Astrocyte (in vitro differentiated cells and primary cell): ENCODE measurements at regions not wholly inside any gene's neighbourhood (a gene's known extent, or its start where the extent isn't known, plus 50 kb on each side); places are given as distances from the start of the nearest gene placed in this dataset.

Experiments
- DNase-seq: peaks from one replicate; pipeline ENCODE4 v3.0.0-alpha.2; 2010; ENCODE audit warnings: low read depth
- FAIRE-seq: peaks from 2 replicates; lab custom pipeline; 2011; peaks lifted over from hg19 to GRCh38; lab: Jason Lieb, UNC
- H2AFZ ChIP-seq: 2 replicates; pipeline ENCODE4 v1.6.0; 2012; ENCODE audit warnings: low read depth, low read length, inconsistent platforms
- H3K27ac ChIP-seq: 2 replicates; pipeline ENCODE4 v1.5.1; 2011; ENCODE audit warnings: low read depth, low read length, inconsistent platforms
- H3K27me3 ChIP-seq: 2 replicates; pipeline ENCODE4 v1.6.0; 2011; ENCODE audit warnings: low read length, inconsistent platforms; ENCODE audit not compliant: insufficient read depth
- H3K36me3 ChIP-seq: 2 replicates; pipeline ENCODE4 v1.5.1; 2011; ENCODE audit warnings: low read length, inconsistent platforms; ENCODE audit not compliant: insufficient read depth
- H3K4me1 ChIP-seq: 2 replicates; pipeline ENCODE4 v1.5.1; 2011; ENCODE audit warnings: low read length, inconsistent platforms; ENCODE audit not compliant: insufficient read depth
- H3K4me2 ChIP-seq: 2 replicates; pipeline ENCODE4 v1.6.0; 2012; ENCODE audit warnings: low read length, inconsistent platforms
- H3K4me3 ChIP-seq: 2 replicates; pipeline ENCODE4 v1.5.1; 2011; ENCODE audit warnings: low read depth, mild to moderate bottlenecking, low read length, inconsistent platforms; ENCODE audit not compliant: insufficient read depth
- H3K79me2 ChIP-seq: 2 replicates; pipeline ENCODE4 v1.6.0; 2012; ENCODE audit warnings: mild to moderate bottlenecking, low read length, inconsistent platforms; ENCODE audit not compliant: insufficient read depth
- H3K9ac ChIP-seq: 2 replicates; pipeline ENCODE4 v1.6.0; 2012; ENCODE audit warnings: mild to moderate bottlenecking, low read length, inconsistent platforms
- H3K9me3 ChIP-seq: 2 replicates; pipeline ENCODE4 v1.5.1; 2012; ENCODE audit warnings: low read depth, mild to moderate bottlenecking, low read length, inconsistent platforms; ENCODE audit not compliant: insufficient read depth
- H4K20me1 ChIP-seq: 2 replicates; pipeline ENCODE4 v1.6.0; 2012; ENCODE audit warnings: low read length, inconsistent platforms; ENCODE audit not compliant: insufficient read depth
- H3K27ac Mint-ChIP-seq: one replicate; pipeline ENCODE4 v1.8.0; 2021; ENCODE audit warnings: mild to moderate bottlenecking, mixed read lengths; ENCODE audit not compliant: unreplicated experiment
- H3K27me3 Mint-ChIP-seq: one replicate; pipeline ENCODE4 v1.8.0; 2021; ENCODE audit warnings: low read depth, mixed read lengths; ENCODE audit not compliant: unreplicated experiment
- H3K36me3 Mint-ChIP-seq: one replicate; pipeline ENCODE4 v1.8.0; 2021; ENCODE audit warnings: low read depth, mixed read lengths; ENCODE audit not compliant: unreplicated experiment
- H3K4me1 Mint-ChIP-seq: one replicate; pipeline ENCODE4 v1.8.0; 2021; ENCODE audit warnings: low read depth, mixed read lengths; ENCODE audit not compliant: unreplicated experiment
- H3K4me3 Mint-ChIP-seq: one replicate; pipeline ENCODE4 v1.8.0; 2021; ENCODE audit warnings: mild to moderate bottlenecking, moderate library complexity, mixed read lengths; ENCODE audit not compliant: unreplicated experiment
- H3K9me3 Mint-ChIP-seq: one replicate; pipeline ENCODE4 v1.8.0; 2021; ENCODE audit warnings: mild to moderate bottlenecking, mixed read lengths; ENCODE audit not compliant: unreplicated experiment
- CTCF ChIP-seq: IDR thresholded peaks from 2 replicates; pipeline ENCODE4 v1.5.1; 2011; ENCODE audit warnings: low read depth, mild to moderate bottlenecking, inconsistent platforms, low read length, moderate library complexity; ENCODE audit not compliant: insufficient read depth
- EZH2 ChIP-seq: IDR thresholded peaks from 2 replicates; pipeline ENCODE4 v1.6.1; 2012; ENCODE audit warnings: mild to moderate bottlenecking, low read length, inconsistent platforms; ENCODE audit not compliant: insufficient read depth

DNA sequence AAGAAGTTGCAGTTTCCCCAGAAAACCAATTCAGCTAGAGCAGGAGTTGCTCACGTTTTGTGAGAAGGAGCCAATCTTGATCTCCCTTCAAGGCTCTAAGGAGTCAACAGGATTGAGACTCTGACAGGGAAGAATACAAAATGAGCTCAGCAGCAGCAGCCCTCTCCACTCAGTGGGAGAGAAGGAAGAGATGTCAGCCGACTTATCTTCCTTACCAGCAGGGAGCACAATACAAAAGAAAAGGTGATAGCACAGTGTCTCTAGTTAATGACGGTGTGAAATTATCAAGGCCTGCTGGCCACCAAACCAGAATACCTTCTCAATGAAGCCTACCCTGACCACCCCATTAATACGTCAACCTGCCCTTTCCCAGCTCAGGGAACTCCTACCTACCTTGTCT, 223.6 kb upstream of the TMPO start:
- Histone ChIP-seq H3K27me3 (peaks cover 2% of the 10 kb centered on the region), H3K4me3 (no peak overlapping the region), H3K9ac (no peak overlapping the region), H3K27ac (no peak overlapping the region), H3K4me2 (no peak overlapping the region), H3K9me3 (no peaks in the 10 kb centered on the region), H2AFZ (no peak overlapping the region), H4K20me1 (no peaks in the 10 kb centered on the region), H3K4me1 (no peaks in the 10 kb centered on the region), H3K79me2 (no peaks in the 10 kb centered on the region), H3K36me3 (no peaks in the 10 kb centered on the region)
- H3K4me3 Mint-ChIP-seq, result no peak overlapping the region
- FAIRE-seq (no peak), DNase-seq (no peak)
- no peak overlapping the region for H3K27ac Mint-ChIP-seq
- H3K4me1 Mint-ChIP-seq, result peaks cover 18% of the 10 kb centered on the region
- H3K27me3 Mint-ChIP-seq, result no peaks in the 10 kb centered on the region
- TF ChIP-seq CTCF, result no peak
- no peak for TF ChIP-seq EZH2
- H3K9me3 Mint-ChIP-seq, result no peaks in the 10 kb centered on the region
- H3K36me3 Mint-ChIP-seq, result no peaks in the 10 kb centered on the region

DNA sequence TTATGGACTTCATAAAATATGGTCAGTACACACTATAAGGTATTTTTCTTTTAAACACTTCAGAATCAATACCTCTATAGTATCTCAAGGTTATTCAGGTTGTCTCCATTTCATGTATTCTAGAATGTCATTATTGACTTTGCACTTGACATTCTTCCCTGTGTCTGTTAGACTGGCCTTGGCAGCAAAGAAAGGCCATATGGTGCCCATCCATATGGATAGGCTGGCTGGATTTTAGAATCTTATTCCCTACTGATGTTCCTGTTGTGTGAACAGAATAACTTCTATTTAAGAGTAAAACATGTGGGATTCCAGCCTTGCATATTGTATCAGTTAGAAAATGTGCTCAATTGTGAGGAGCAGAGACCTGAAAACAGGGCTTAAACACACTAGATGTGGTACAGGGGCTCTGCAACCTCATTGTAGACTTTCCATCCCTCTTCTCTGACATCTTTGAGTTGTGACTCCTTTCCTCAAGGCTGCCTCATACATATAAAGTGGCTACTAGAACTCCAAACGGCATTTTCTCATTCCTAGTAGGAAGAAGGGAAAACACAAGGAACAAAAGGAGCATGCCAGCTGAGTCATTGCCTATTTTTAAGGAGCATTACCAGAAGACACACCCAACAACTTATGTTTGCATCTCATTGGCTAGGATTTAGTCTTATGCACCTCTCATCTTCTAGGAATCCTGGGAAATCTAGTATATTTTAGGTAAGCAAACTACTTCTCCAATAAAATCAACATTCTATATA, 221.2 kb upstream of the TMPO start:
- H3K4me3 ChIP-seq, result no peak overlapping the region
- peaks cover 19% of the 10 kb centered on the region for H3K4me1 Mint-ChIP-seq
- FAIRE-seq, result no peak

More for the DNA sequence above, 221.2 kb upstream of the TMPO start:
- no peaks in the 10 kb centered on the region for H3K27me3 Mint-ChIP-seq
- peak; percentile 6 for DNase-seq
- Histone ChIP-seq H3K4me1 (no peaks in the 10 kb centered on the region), H3K79me2 (no peaks in the 10 kb centered on the region), H3K9me3 (no peaks in the 10 kb centered on the region), H3K9ac (no peak overlapping the region), H4K20me1 (no peaks in the 10 kb centered on the region), H3K36me3 (no peaks in the 10 kb centered on the region), H3K27ac (no peak overlapping the region), H3K4me2 (no peak overlapping the region), H2AFZ (no peak overlapping the region), H3K27me3 (peaks cover 2% of the 10 kb centered on the region)
- no peak overlapping the region for H3K4me3 Mint-ChIP-seq
- H3K27ac Mint-ChIP-seq, result no peak overlapping the region
- no peaks in the 10 kb centered on the region for H3K36me3 Mint-ChIP-seq
- no peaks in the 10 kb centered on the region for H3K9me3 Mint-ChIP-seq
- TF ChIP-seq EZH2 (no peak), CTCF (no peak)
